ENCODE measurements at regions not wholly inside any gene's neighbourhood (a gene's known extent, or its start where the extent isn't known, plus 50 kb on each side); places are given as distances from the start of the nearest gene placed in this dataset.

- TF ChIP-seq POLR2AphosphoS5 (IDR thresholded peaks at IDR 0.05; ENCODE audit: borderline replicate concordance, low read depth, low read length) (no peak), EZH2 (IDR thresholded peaks at IDR 0.05) (no peak), FOXP2 (optimal IDR thresholded peaks at IDR 0.05; ENCODE audit: control extremely low read depth, extremely low read length, insufficient read depth) (no peak)
Observed at GRCh38 chr12:42902001-42902400, 312.5 kb upstream of the PRICKLE1 start.

All from SK-N-MC (cell line).